ENCODE measurements at regions not wholly inside any gene's neighbourhood (a gene's known extent, or its start where the extent isn't known, plus 50 kb on each side); places are given as distances from the start of the nearest gene placed in this dataset.

GRCh38 chr1:220356981-220357850 lies 85.0 kb upstream of the RAB3GAP2 start:
- DNase-seq = no peak

GRCh38 chr1:220353229-220354012 lies 81.2 kb upstream of the RAB3GAP2 start:
- DNase-seq = no peak

- DNase-seq = no peak
These were observed 76.0 kb upstream of the RAB3GAP2 start for GRCh38 chr1:220348211-220348610.

GRCh38 chr1:220347654-220348175 lies 75.5 kb upstream of the RAB3GAP2 start:
- no peak for DNase-seq

GRCh38 chr1:220344745-220345144 lies 72.5 kb upstream of the RAB3GAP2 start:
- no peak for DNase-seq

- no peak for DNase-seq
These were observed 70.6 kb upstream of the RAB3GAP2 start for GRCh38 chr1:220342853-220343252.

- no peak for DNase-seq
These were observed 68.9 kb upstream of the RAB3GAP2 start for GRCh38 chr1:220341126-220341525.

- DNase-seq = no peak
These were observed 67.3 kb upstream of the RAB3GAP2 start for GRCh38 chr1:220339581-220339980.

- no peak for DNase-seq
These were observed 66.5 kb upstream of the RAB3GAP2 start for GRCh38 chr1:220338759-220339158.

GRCh38 chr1:220336391-220337031 lies 64.3 kb upstream of the RAB3GAP2 start:
- no peak for DNase-seq

GRCh38 chr1:220335668-220336067 lies 63.4 kb upstream of the RAB3GAP2 start:
- no peak for DNase-seq

- DNase-seq = no peak
These were observed 59.1 kb upstream of the RAB3GAP2 start for GRCh38 chr1:220331318-220331717.

GRCh38 chr1:220330265-220330664 lies 58.0 kb upstream of the RAB3GAP2 start:
- DNase-seq = peak in 1 of 2 experiments; percentile 6

- DNase-seq = no peak
These were observed 54.9 kb upstream of the RAB3GAP2 start for GRCh38 chr1:220327106-220327505.

- DNase-seq = no peak
These were observed 54.3 kb upstream of the RAB3GAP2 start for GRCh38 chr1:220326578-220326977.

GRCh38 chr1:220325306-220325995 lies 53.2 kb upstream of the RAB3GAP2 start:
- no peak for DNase-seq

GRCh38 chr1:220323717-220324116 lies 51.5 kb upstream of the RAB3GAP2 start:
- no peak for DNase-seq

- DNase-seq = no peak
These were observed 50.3 kb upstream of the RAB3GAP2 start for GRCh38 chr1:220322570-220322969.

All from NCI-H526 (cell line).